T-helper 22 cell (primary cell): ENCODE measurements at regions not wholly inside any gene's neighbourhood (a gene's known extent, or its start where the extent isn't known, plus 50 kb on each side); places are given as distances from the start of the nearest gene placed in this dataset.
"Not testable (repeated sequence)": the region's sequence is repeated elsewhere in the genome, so short reads cannot be mapped to it uniquely, and the experiment has no call there.

Experiments
- DNase-seq: peaks from one replicate; pipeline ENCODE4 v3.0.0-alpha.2; 2020; ENCODE audit warnings: low read depth

DNA sequence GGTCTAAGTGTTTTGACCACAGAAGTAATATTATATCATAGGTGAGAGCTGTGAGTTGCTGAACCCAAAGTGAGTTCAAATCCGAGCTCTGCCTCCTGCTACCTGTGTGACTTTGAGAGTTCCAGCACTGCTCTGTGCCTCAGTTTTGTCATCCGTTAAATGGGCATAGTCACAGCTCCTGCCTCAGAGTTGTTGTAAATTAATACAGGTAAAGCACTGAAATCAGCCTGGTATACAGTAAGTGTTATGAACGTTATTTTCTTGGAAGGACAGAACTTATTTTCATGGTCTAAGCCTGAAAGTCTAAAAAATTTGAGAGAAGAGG, 65.4 kb upstream of the ZNF195 start:
- DNase-seq, result not testable (repeated sequence)

DNA sequence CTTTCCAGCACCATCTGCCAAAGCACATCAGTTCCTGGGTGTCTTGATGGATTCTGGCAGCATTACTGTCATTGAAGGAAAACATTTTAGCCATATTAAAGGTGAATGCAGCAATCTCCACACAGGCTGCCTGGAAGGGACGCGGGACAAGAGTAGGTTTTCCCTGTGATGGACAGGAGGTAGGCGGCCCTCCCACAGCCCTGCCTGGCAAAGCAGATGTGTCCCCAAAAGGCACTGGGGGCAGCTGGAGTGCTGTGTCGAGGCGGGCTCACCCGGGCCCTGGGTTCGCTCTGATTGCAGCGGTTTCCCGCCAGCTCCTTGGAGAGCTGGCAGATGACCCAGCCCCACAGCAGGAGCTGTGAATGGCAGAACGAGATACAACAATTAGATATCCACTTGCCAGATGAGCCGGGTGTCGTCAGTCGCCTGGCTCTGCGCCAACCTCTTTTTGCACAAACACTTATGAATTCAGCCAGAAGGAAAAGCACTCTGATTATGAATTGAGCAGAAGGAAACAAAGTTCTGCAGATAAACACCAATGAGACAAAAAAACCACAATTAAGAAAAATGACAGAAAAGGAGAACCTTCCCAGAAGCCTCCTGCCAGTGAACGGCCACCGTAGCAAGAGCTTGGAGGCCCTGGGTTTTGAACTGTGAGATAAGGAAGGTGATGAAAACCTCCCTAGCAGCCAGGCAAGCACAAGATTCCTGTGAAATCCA, 64.9 kb upstream of the ZNF195 start:
- not testable (repeated sequence) for DNase-seq

DNA sequence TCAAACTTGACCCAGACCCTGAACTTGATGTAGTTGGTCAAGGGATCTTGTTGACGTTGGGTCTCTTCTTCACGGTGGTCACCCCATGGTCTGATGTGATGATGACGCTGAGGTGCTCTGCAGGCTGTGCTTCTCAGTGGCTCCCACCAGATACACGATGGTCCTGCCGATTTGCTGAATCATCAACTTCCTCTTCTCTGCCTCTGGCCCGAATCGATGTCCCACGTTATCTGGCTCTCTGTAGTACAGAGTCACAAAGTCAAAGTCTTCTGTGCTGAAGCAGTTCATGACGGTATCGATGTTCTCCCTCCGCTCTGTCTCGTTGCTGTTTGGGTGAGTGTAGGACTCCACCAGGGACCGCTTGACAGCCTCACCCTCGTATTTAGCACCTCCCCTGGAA, 58.5 kb upstream of the ZNF195 start:
- not testable (repeated sequence) for DNase-seq

DNA sequence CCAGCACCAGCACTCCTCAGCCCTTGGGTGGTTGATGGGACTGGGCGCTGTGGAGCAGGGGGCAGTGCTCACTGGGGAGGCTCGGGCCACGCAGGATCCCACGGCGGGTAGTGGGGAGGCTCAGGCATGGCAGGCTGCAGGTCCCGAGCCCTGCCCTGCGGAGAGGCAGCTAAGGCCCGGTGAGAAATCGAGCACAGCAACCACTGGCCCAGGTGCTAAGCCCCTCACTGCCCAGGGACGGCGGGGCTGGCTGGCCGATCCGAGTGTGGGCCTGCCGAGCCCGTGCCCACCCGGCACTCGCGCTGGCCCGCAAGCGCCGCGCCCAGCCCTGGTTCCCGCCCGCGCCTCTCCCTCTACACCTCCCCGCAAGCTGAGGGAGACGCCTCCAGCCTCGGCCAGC, 56.0 kb upstream of the ZNF195 start:
- no peak for DNase-seq

DNA sequence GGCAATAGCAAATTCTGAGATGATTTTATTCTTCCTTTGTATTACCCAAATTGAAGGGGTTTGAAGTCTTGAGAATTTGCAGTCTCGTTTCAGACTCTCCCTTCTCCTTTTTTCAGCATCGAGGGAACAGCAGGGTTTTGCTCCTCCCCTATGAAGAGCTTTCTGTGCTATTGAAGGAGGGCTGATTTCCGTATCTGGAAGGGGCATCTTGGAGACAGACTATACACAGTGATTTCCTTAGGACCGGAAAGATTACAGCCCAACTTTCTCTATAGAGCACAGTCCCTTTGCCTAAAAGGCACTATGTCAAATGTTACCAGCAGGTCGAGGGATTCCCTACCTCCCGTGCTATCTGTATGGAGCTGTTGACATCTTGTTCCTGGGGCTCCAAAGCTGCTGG, 50.2 kb upstream of the ZNF195 start:
- not testable (repeated sequence) for DNase-seq
